ENCODE measurements at regions not wholly inside any gene's neighbourhood (a gene's known extent, or its start where the extent isn't known, plus 50 kb on each side); places are given as distances from the start of the nearest gene placed in this dataset.

DNA sequence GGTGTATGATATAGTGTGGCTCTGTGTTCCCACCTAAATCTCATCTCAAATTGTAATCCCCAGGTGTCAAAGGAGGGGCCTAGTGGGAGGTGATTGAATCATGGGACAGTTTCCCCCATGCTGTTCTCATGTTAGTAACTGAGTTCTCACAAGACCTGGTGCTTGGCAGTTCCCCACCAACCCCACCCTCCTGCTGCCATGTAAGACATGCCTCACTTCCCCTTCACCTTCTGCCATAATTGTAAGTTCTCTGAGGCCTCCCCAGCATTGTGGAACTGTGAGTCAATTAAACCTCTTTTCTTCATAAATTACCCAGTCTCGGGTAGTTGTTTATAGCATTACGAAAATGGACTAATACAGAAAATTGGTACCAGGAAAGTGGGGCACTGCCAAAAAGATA lies 1705.3 kb downstream of the NCAM2 start:
- Histone ChIP-seq H3K9me3 (ENCODE audit: control insufficient read depth in 4 of 4, insufficient read depth in 3 of 4, low read length in 3 of 4) (no peaks in the 10 kb centered on the region), H3K4me3 (no peak overlapping the region), H3K27ac (ENCODE audit: low read depth in 1 of 2, low read length in 1 of 2) (no peak overlapping the region), H3K36me3 (ENCODE audit: control insufficient read depth in 4 of 4, insufficient read depth in 4 of 4, low read length in 4 of 4) (no peaks in the 10 kb centered on the region), H3K4me1 (ENCODE audit: control insufficient read depth in 5 of 5, insufficient read depth in 5 of 5, low read length in 5 of 5) (no peaks in the 10 kb centered on the region), H3K27me3 (ENCODE audit: control insufficient read depth in 3 of 3, insufficient read depth in 3 of 3, low read length in 2 of 3) (no peaks in the 10 kb centered on the region), H3K9ac (ENCODE audit: insufficient read depth in 1 of 2, low read length in 2 of 2) (no peak overlapping the region)
- ATAC-seq (ENCODE audit: insufficient read depth, low FRiP score) (no peak), DNase-seq (no peak)
- 70 to 77% methylated on average over 2 of the region's 2 CpGs for WGBS, 2 donors
- TF ChIP-seq, protein P1, sequence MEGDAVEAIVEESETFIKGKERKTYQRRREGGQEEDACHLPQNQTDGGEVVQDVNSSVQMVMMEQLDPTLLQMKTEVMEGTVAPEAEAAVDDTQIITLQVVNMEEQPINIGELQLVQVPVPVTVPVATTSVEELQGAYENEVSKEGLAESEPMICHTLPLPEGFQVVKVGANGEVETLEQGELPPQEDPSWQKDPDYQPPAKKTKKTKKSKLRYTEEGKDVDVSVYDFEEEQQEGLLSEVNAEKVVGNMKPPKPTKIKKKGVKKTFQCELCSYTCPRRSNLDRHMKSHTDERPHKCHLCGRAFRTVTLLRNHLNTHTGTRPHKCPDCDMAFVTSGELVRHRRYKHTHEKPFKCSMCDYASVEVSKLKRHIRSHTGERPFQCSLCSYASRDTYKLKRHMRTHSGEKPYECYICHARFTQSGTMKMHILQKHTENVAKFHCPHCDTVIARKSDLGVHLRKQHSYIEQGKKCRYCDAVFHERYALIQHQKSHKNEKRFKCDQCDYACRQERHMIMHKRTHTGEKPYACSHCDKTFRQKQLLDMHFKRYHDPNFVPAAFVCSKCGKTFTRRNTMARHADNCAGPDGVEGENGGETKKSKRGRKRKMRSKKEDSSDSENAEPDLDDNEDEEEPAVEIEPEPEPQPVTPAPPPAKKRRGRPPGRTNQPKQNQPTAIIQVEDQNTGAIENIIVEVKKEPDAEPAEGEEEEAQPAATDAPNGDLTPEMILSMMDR (IDR thresholded peaks at IDR 0.05; ENCODE audit: control extremely low read depth, extremely low read depth) = no peak

DNA sequence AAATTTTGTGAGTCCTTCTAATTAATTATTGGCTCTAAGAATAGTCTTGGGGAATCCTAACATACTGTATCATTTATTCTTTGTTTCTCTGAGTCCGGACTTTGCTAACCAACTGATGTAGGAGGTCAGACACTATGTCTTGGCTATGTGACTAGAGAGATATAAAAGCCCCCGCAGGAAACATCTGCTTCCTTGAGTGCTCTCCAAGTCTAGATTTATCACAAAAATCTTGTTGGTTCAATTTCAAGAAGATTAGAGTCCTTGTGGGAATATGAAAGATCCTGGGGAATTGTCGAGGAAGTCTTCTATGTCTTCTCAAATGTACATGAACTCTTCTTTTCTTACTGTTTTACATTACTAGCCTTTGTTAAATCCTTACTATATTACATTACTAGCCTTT lies 1712.5 kb downstream of the NCAM2 start:
- Histone ChIP-seq H3K4me3 (no peak overlapping the region), H3K27me3 (ENCODE audit: control insufficient read depth in 3 of 3, insufficient read depth in 3 of 3, low read length in 2 of 3) (no peaks in the 10 kb centered on the region), H3K9ac (ENCODE audit: insufficient read depth in 1 of 2, low read length in 2 of 2) (no peak overlapping the region), H3K27ac (ENCODE audit: low read depth in 1 of 2, low read length in 1 of 2) (no peak overlapping the region), H3K4me1 (ENCODE audit: control insufficient read depth in 5 of 5, insufficient read depth in 5 of 5, low read length in 5 of 5) (peaks cover 0 to 5% (median 0%) of the 10 kb centered on the region in 5 donors), H3K36me3 (ENCODE audit: control insufficient read depth in 4 of 4, insufficient read depth in 4 of 4, low read length in 4 of 4) (no peaks in the 10 kb centered on the region), H3K9me3 (ENCODE audit: control insufficient read depth in 4 of 4, insufficient read depth in 3 of 4, low read length in 3 of 4) (peaks cover 0 to 2% (median under 1%) of the 10 kb centered on the region in 4 donors)
- 8 to 23% methylated on average over 3 of the region's 3 CpGs for WGBS, 2 donors
- DNase-seq (peak in 2 of 3 donors; percentile 21 to 47), ATAC-seq (ENCODE audit: insufficient read depth, low FRiP score) (no peak)
- TF ChIP-seq, protein P1 (IDR thresholded peaks at IDR 0.05; ENCODE audit: control extremely low read depth, extremely low read depth) = no peak

DNA sequence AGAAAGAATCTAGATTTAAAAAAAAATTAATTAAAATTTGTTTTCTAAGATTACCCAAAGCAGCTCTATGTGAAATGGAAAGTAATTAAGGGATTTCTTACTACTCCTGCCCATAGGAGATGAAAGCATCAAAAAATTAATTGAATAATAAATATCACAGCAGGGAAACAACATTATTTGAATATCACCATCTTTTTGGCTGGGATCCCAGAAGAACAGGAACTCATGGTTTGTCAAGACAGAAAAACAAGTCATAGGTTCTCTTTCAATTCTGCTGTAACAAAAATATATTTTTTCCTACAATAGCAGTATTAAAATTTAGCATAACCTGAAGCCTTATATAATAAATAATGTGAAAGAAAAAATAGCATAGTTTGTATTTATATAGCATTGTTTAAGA lies 1713.4 kb downstream of the NCAM2 start:
- DNase-seq (peak in 2 of 3 donors; percentile 70 to 80), ATAC-seq (ENCODE audit: insufficient read depth, low FRiP score) (no peak)
- TF ChIP-seq, protein P1 (IDR thresholded peaks at IDR 0.05; ENCODE audit: control extremely low read depth, extremely low read depth) = no peak
- no peak overlapping the region for H3K9ac ChIP-seq (ENCODE audit: insufficient read depth in 1 of 2, low read length in 2 of 2)
- H3K4me1 ChIP-seq (ENCODE audit: control insufficient read depth in 5 of 5, insufficient read depth in 5 of 5, low read length in 5 of 5) = peaks cover 0 to 5% (median 0%) of the 10 kb centered on the region in 5 donors
- H3K27ac ChIP-seq (ENCODE audit: low read depth in 1 of 2, low read length in 1 of 2) = no peak overlapping the region
- peaks cover 0 to 3% (median 1%) of the 10 kb centered on the region in 4 donors for H3K9me3 ChIP-seq (ENCODE audit: control insufficient read depth in 4 of 4, insufficient read depth in 3 of 4, low read length in 3 of 4)
- H3K36me3 ChIP-seq (ENCODE audit: control insufficient read depth in 4 of 4, insufficient read depth in 4 of 4, low read length in 4 of 4) = no peaks in the 10 kb centered on the region
- no peak overlapping the region for H3K4me3 ChIP-seq
- no peaks in the 10 kb centered on the region for H3K27me3 ChIP-seq (ENCODE audit: control insufficient read depth in 3 of 3, insufficient read depth in 3 of 3, low read length in 2 of 3)

DNA sequence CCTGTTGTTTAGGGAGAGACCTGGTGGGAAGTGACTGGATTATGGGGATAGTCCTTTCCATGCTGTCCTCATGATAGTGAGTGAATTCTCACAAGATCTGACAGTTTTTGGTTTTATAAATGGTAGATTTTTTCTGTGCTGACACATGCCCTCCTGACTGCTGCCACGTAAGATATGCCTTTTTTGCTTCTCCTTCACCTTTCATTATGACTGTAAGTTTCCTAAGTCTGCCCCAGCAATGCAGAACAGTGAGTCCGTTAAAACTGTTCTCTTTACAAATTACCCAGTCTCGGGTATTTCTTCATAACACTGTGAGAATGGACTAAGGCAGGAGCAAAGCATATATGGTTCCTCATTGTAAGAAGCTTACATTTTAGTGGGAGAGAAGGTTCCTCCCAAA lies 1727.2 kb downstream of the NCAM2 start:
- H3K9me3 ChIP-seq (ENCODE audit: control insufficient read depth in 4 of 4, insufficient read depth in 3 of 4, low read length in 3 of 4) = peaks cover 0 to 23% (median 3%) of the 10 kb centered on the region in 4 donors
- no peaks in the 10 kb centered on the region for H3K4me1 ChIP-seq (ENCODE audit: control insufficient read depth in 5 of 5, insufficient read depth in 5 of 5, low read length in 5 of 5)
- H3K27me3 ChIP-seq (ENCODE audit: control insufficient read depth in 3 of 3, insufficient read depth in 3 of 3, low read length in 2 of 3) = no peaks in the 10 kb centered on the region
- H3K36me3 ChIP-seq (ENCODE audit: control insufficient read depth in 4 of 4, insufficient read depth in 4 of 4, low read length in 4 of 4) = no peaks in the 10 kb centered on the region
- no peak for DNase-seq
- no peak overlapping the region for H3K27ac ChIP-seq (ENCODE audit: low read depth in 1 of 2, low read length in 1 of 2)
- no peak overlapping the region for H3K9ac ChIP-seq (ENCODE audit: insufficient read depth in 1 of 2, low read length in 2 of 2)
- no peak overlapping the region for H3K4me3 ChIP-seq
- 84 to 92% methylated on average over 3 of the region's 3 CpGs for WGBS, 2 donors
- TF ChIP-seq, protein P1 (IDR thresholded peaks at IDR 0.05; ENCODE audit: control extremely low read depth, extremely low read depth) = no peak
- ATAC-seq (ENCODE audit: insufficient read depth, low FRiP score) = no peak

Measured in lung (tissue), 11 donors.